ENCODE measurements at regions not wholly inside any gene's neighbourhood (a gene's known extent, or its start where the extent isn't known, plus 50 kb on each side); places are given as distances from the start of the nearest gene placed in this dataset.

DNA sequence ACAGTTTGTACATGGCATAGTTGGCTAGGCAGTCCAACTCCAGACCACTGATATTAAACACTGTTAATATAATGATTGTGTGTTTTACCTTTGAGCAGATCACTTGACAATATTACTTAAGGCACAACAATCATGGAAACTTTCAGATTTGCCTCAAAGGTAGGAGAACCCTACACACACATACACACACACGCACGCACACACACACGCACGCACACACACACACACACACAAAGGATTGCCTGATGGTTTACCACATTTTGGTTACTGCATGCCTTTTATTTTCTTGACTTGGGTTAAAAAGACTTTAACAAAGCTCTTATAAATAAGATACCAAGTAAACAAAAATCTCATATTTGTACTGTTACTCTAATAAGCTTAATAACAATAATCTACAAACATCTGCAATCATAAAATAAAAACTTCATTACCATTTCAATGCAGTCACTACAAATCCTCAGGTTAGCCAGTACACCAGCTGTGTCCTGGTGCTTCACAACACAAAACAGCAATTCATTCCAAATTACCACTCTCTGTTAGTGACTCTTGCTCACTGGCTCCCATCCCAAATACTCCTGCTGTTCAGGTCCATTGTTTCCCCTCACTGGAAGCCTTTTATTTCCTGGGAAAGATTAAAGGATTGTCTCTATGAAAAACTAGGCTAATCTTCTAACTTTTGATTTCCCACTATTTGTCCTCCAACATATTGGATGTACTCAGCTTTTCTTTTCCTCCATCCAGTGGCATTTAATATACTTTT lies 175.2 kb upstream of the ATP2B1 start:
- Mint-ChIP-seq H3K4me1 (peaks cover 36% of the 10 kb centered on the region), H3K9me3 (peaks cover 6% of the 10 kb centered on the region), H3K36me3 (ENCODE audit: low read depth) (no peaks in the 10 kb centered on the region), H3K27me3 (ENCODE audit: low read depth) (no peaks in the 10 kb centered on the region), H3K4me3 (peak overlapping the region; percentile 6), H3K27ac (ENCODE audit: unreplicated experiment) (peak overlapping the region; percentile 86)
- TF ChIP-seq, protein P1, sequence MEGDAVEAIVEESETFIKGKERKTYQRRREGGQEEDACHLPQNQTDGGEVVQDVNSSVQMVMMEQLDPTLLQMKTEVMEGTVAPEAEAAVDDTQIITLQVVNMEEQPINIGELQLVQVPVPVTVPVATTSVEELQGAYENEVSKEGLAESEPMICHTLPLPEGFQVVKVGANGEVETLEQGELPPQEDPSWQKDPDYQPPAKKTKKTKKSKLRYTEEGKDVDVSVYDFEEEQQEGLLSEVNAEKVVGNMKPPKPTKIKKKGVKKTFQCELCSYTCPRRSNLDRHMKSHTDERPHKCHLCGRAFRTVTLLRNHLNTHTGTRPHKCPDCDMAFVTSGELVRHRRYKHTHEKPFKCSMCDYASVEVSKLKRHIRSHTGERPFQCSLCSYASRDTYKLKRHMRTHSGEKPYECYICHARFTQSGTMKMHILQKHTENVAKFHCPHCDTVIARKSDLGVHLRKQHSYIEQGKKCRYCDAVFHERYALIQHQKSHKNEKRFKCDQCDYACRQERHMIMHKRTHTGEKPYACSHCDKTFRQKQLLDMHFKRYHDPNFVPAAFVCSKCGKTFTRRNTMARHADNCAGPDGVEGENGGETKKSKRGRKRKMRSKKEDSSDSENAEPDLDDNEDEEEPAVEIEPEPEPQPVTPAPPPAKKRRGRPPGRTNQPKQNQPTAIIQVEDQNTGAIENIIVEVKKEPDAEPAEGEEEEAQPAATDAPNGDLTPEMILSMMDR (conservative IDR thresholded peaks at IDR 0.05) = no peak
- no peak for DNase-seq (ENCODE audit: low read depth, low spot score)

DNA sequence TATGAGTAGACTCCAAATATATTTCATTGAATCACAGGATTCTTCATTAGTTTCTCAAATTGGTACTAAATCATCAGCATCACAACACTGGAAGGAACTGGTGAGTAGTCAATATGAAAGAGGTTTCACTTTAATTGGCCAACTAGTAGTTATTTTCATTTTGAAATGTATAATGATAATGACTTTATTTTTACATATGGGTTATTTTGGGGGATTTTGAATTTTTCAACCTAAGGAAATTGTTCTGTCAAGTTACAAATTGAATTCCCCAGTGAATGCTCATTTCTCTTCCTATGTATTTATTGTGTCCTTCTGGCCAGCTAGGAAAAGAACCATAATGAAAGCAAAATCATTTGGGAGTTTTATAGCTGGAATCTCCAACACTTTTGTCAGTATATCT lies 174.2 kb upstream of the ATP2B1 start:
- H3K36me3 Mint-ChIP-seq (ENCODE audit: low read depth) = no peaks in the 10 kb centered on the region
- H3K27ac Mint-ChIP-seq (ENCODE audit: unreplicated experiment) = peak overlapping the region; percentile 19
- H3K27me3 Mint-ChIP-seq (ENCODE audit: low read depth) = no peaks in the 10 kb centered on the region
- H3K4me3 Mint-ChIP-seq = no peak overlapping the region
- TF ChIP-seq, protein P1 (conservative IDR thresholded peaks at IDR 0.05) = no peak
- DNase-seq (ENCODE audit: low read depth, low spot score) = no peak
- H3K4me1 Mint-ChIP-seq = peaks cover 44% of the 10 kb centered on the region
- H3K9me3 Mint-ChIP-seq = peaks cover 6% of the 10 kb centered on the region

DNA sequence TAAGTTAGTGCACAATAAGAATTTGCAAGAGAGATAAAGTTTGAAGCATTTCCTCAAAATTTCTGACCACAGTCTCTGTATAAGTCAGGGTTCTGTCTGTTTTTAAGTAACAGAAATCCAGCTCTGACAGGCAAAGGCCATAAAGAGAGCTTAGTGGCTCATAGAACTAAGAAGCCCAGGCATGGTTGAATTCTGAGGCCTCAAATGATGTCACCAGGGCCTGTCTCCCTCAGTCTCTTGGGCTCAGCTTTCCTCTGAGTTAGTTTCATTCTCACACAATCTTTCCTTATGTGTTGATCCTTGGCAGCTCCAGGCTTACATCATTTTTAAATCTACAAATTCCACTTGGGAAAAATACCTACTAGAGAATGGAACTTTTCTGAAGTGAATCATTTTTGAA lies 173.4 kb upstream of the ATP2B1 start:
- Mint-ChIP-seq H3K27ac (ENCODE audit: unreplicated experiment) (no peak overlapping the region), H3K9me3 (peaks cover 6% of the 10 kb centered on the region), H3K36me3 (ENCODE audit: low read depth) (no peaks in the 10 kb centered on the region), H3K4me1 (peaks cover 46% of the 10 kb centered on the region), H3K27me3 (ENCODE audit: low read depth) (no peaks in the 10 kb centered on the region), H3K4me3 (no peak overlapping the region)
- DNase-seq (ENCODE audit: low read depth, low spot score) = no peak
- TF ChIP-seq, protein P1 (conservative IDR thresholded peaks at IDR 0.05) = no peak

DNA sequence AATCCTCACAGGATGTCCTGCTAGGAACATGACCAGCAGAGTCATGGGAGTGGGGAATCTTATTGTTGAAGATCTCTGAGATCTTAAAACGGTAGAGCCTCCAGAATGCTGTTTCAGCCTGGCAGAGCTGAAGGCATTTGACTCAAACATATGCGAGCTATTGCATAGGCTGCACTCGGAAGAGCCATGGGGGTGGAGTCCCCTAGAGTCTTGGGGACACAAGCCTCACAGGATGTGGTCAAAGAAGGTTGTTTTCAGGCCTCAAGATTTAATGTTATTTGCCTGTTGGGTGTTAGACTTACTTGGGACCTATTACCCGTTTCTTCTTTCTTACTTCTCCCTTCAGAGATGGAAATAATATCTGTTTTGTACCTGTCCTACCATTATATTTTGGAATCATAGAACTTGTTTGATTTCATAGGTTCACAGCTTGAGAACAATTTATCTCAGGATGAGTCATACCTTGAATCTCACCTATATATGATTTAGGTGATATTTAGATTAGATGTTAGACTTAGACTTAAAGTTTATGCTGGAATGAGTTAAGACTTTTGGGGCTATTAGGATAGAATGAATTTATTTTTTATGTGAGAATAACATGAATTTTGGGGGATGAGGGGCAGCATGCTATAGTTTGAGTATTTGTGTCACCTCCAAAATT lies 172.2 kb upstream of the ATP2B1 start:
- TF ChIP-seq, protein P1 (conservative IDR thresholded peaks at IDR 0.05) = no peak
- Mint-ChIP-seq H3K27ac (ENCODE audit: unreplicated experiment) (no peak overlapping the region), H3K27me3 (ENCODE audit: low read depth) (no peaks in the 10 kb centered on the region), H3K4me1 (peaks cover 45% of the 10 kb centered on the region), H3K4me3 (no peak overlapping the region), H3K9me3 (peaks cover 3% of the 10 kb centered on the region), H3K36me3 (ENCODE audit: low read depth) (no peaks in the 10 kb centered on the region)
- no peak for DNase-seq (ENCODE audit: low read depth, low spot score)

DNA sequence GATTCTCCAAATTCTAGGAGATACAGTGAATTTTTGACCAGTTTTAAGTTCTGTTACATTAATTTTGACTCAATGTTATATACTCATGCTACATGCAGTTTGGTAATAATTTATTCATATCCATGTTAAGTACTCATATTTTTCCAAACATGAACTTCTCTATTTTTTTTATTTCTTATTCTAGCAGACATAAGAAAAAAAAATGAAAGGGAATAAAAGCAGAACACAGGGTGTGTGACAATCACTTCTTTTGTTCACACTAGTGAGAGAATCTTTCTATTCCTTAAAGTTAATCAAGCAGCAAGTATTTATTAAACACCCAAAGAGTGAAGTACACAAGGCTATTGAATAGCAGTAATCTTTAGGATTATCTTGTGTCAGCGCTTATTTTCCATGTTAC lies 171.1 kb upstream of the ATP2B1 start:
- H3K27me3 Mint-ChIP-seq (ENCODE audit: low read depth) = no peaks in the 10 kb centered on the region
- peaks cover 3% of the 10 kb centered on the region for H3K9me3 Mint-ChIP-seq
- no peaks in the 10 kb centered on the region for H3K36me3 Mint-ChIP-seq (ENCODE audit: low read depth)
- TF ChIP-seq, protein P1 (conservative IDR thresholded peaks at IDR 0.05) = no peak
- no peak for DNase-seq (ENCODE audit: low read depth, low spot score)
- H3K4me3 Mint-ChIP-seq = no peak overlapping the region
- peaks cover 36% of the 10 kb centered on the region for H3K4me1 Mint-ChIP-seq
- no peak overlapping the region for H3K27ac Mint-ChIP-seq (ENCODE audit: unreplicated experiment)
